Nephron progenitor cell (in vitro differentiated cells): ENCODE measurements at regions not wholly inside any gene's neighbourhood (a gene's known extent, or its start where the extent isn't known, plus 50 kb on each side); places are given as distances from the start of the nearest gene placed in this dataset.
A peak's percentile ranks its signal among the peaks of the same experiment; 100 is the strongest.

ENCODE experiments used
- DNase-seq: peaks from one replicate; pipeline ENCODE4 v3.0.0; 2021
- H3K27ac Mint-ChIP-seq: 2 replicates; pipeline ENCODE4 v1.8.0; 2021; ENCODE audit warnings: mild to moderate bottlenecking, moderate library complexity, mixed read lengths
- H3K27me3 Mint-ChIP-seq: 2 replicates; pipeline ENCODE4 v1.8.0; 2021; ENCODE audit warnings: mild to moderate bottlenecking, low read depth, mixed read lengths; ENCODE audit not compliant: poor library complexity
- H3K36me3 Mint-ChIP-seq: 2 replicates; pipeline ENCODE4 v1.8.0; 2021; ENCODE audit warnings: low read depth, mixed read lengths
- H3K4me1 Mint-ChIP-seq: 2 replicates; pipeline ENCODE4 v1.8.0; 2021; ENCODE audit warnings: mixed read lengths
- H3K4me3 Mint-ChIP-seq: 2 replicates; pipeline ENCODE4 v1.8.0; 2021; ENCODE audit warnings: mild to moderate bottlenecking, moderate library complexity, mixed read lengths
- H3K9me3 Mint-ChIP-seq: 2 replicates; pipeline ENCODE4 v1.8.0; 2021; ENCODE audit warnings: mild to moderate bottlenecking, moderate library complexity, mixed read lengths
- CTCF ChIP-seq: fragments of 200-600 bp; sonication (generic); IDR thresholded peaks from 2 replicates; pipeline ENCODE4 v1.5.0; 2021; ENCODE audit warnings: antibody characterized with exemption

- H3K9me3 Mint-ChIP-seq, result peaks cover 20% of the 10 kb centered on the region
- no peak for TF ChIP-seq CTCF
- H3K4me1 Mint-ChIP-seq, result no peaks in the 10 kb centered on the region
- H3K4me3 Mint-ChIP-seq, result no peak overlapping the region
- no peak overlapping the region for H3K27ac Mint-ChIP-seq
- no peak for DNase-seq
- peaks cover 32% of the 10 kb centered on the region for H3K27me3 Mint-ChIP-seq
- peaks cover 6% of the 10 kb centered on the region for H3K36me3 Mint-ChIP-seq
Observed at GRCh38 chr17:71948703-71949422, 172.0 kb upstream of the SOX9 start.

GRCh38 chr17:71959154-71959553, 161.7 kb upstream of the SOX9 start:
- Mint-ChIP-seq H3K27ac (no peak overlapping the region), H3K27me3 (peaks cover 11% of the 10 kb centered on the region), H3K36me3 (no peaks in the 10 kb centered on the region), H3K4me1 (no peaks in the 10 kb centered on the region), H3K9me3 (peaks cover 20% of the 10 kb centered on the region), H3K4me3 (no peak overlapping the region)
- TF ChIP-seq CTCF, result peak; percentile 25
- DNase-seq, result no peak

- H3K27me3 Mint-ChIP-seq, result peaks cover 3% of the 10 kb centered on the region
- H3K4me3 Mint-ChIP-seq, result no peak overlapping the region
- H3K9me3 Mint-ChIP-seq, result peaks cover 14% of the 10 kb centered on the region
- peaks cover 11% of the 10 kb centered on the region for H3K4me1 Mint-ChIP-seq
- no peaks in the 10 kb centered on the region for H3K36me3 Mint-ChIP-seq
- H3K27ac Mint-ChIP-seq, result no peak overlapping the region
- TF ChIP-seq CTCF, result no peak
- no peak for DNase-seq
Observed at GRCh38 chr17:71963351-71963750, 157.5 kb upstream of the SOX9 start.

GRCh38 chr17:71963791-71964190, 157.0 kb upstream of the SOX9 start:
- Mint-ChIP-seq H3K9me3 (peaks cover 14% of the 10 kb centered on the region), H3K4me1 (peaks cover 11% of the 10 kb centered on the region), H3K4me3 (no peak overlapping the region), H3K27me3 (peaks cover 3% of the 10 kb centered on the region), H3K36me3 (no peaks in the 10 kb centered on the region), H3K27ac (no peak overlapping the region)
- no peak for DNase-seq
- TF ChIP-seq CTCF, result no peak

GRCh38 chr17:71964559-71964958, 156.3 kb upstream of the SOX9 start:
- Mint-ChIP-seq H3K9me3 (peaks cover 12% of the 10 kb centered on the region), H3K4me3 (no peak overlapping the region), H3K36me3 (no peaks in the 10 kb centered on the region), H3K4me1 (peaks cover 11% of the 10 kb centered on the region), H3K27ac (no peak overlapping the region), H3K27me3 (peaks cover 3% of the 10 kb centered on the region)
- DNase-seq, result no peak
- no peak for TF ChIP-seq CTCF

GRCh38 chr17:71966055-71966454, 154.8 kb upstream of the SOX9 start:
- DNase-seq, result no peak
- Mint-ChIP-seq H3K4me3 (no peak overlapping the region), H3K27me3 (peaks cover 3% of the 10 kb centered on the region), H3K27ac (no peak overlapping the region), H3K4me1 (peaks cover 11% of the 10 kb centered on the region), H3K9me3 (peaks cover under 1% of the 10 kb centered on the region), H3K36me3 (no peaks in the 10 kb centered on the region)
- TF ChIP-seq CTCF, result no peak
